Stimulated activated CD8-positive, alpha-beta memory T cell treated with anti-CD3 and anti-CD28 coated beads, Interleukin-4, amount 100 ng/mL, for 24 hours (primary cell): ENCODE measurements at regions not wholly inside any gene's neighbourhood (a gene's known extent, or its start where the extent isn't known, plus 50 kb on each side); places are given as distances from the start of the nearest gene placed in this dataset.

Source experiments
- DNase-seq: peaks from one replicate; pipeline ENCODE4 v3.0.0-alpha.2; 2020; ENCODE audit warnings: low read depth

DNA sequence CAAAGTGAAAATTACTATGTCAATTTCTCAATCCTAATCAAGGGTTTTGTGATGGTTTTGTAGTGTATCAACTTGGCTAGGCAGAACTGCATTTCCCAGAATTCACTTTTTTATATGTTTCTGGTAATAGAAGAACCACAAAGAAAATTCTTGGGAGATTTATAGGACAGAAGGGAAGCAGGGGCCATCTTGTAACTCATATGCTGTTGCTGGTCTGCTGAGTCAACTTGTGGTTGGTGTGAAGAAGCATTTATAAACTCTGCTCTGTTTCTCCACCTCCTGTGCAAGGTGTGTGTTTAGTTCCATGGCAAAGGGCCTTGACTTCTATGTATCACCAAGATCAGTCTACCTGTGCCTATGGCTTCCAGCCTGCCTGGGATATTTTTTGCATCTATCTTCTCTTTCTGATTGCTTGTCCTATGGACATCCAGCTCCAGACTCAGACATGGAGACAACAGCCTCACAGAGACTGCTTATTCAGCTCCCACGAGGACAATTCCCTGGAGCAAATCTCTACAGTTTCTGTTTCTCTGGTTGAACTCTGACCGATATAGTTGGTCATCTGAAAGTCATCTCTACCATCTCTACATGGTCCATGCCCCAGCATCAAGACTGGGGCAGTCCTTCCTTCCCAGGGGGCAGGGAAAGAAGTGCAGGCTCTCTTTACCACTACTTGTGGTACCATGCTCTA, 364.3 kb upstream of the DDHD1 start:
- no peak for DNase-seq

DNA sequence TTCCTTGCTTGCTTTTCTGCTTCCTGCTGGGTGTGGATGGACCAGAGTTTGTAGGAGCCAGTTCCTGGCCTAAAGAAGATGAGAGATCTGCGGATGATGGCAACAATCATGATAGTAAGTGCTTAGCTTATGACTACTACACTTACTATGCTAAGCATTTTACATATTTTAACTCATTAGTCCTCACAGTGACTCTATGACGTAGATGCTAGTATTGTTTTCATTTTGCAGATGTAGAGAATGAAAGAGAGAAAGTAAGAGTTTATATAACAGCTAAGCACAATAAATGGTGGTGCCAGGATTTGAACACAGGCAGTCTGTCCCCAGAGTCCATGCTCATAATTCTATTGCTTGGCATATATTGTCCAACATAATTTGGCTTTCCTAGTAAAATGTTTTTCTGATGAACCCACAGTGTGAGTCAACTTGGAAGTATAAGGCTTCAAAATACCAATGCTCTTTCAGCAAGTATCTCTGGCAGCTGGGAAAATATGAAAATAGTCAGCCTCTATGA, 363.2 kb upstream of the DDHD1 start:
- DNase-seq, result no peak

DNA sequence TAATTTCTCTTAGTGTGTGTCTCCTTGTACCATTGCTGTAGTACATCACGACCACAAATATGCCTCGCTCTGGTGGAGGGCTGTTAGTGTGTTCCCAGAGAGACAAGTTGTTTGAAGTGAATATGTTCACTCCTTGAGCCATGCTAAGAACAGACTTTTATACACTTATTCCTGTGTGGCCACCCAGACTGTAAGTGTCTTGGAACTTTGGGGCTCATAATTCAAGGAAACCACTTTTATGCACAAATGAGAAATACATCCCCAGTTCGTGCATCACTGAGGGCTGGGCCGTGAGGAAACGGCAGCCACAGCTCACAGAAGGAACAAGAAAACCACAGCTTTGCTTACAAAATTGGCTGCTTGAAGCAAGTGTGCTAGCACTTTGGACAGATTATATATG, 362.2 kb upstream of the DDHD1 start:
- DNase-seq, result no peak

DNA sequence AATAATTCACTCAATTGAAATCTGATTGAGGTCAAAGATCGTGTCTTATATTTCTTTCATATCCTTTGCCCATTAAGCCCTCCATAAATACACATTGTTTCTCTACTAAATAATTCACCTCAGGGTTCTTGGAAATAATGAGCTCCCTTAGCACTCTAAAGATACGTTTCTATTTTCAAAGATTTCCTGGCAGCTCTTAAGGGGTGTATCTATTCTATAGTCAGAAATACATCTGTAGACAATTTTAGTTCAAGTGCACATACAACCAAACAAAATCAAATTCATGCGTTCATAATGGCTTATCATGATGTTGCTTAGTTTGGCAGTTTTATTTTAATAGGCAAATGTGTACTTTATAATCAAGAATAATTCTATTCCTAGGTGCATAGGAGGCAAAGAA, 361.1 kb upstream of the DDHD1 start:
- DNase-seq, result no peak

DNA sequence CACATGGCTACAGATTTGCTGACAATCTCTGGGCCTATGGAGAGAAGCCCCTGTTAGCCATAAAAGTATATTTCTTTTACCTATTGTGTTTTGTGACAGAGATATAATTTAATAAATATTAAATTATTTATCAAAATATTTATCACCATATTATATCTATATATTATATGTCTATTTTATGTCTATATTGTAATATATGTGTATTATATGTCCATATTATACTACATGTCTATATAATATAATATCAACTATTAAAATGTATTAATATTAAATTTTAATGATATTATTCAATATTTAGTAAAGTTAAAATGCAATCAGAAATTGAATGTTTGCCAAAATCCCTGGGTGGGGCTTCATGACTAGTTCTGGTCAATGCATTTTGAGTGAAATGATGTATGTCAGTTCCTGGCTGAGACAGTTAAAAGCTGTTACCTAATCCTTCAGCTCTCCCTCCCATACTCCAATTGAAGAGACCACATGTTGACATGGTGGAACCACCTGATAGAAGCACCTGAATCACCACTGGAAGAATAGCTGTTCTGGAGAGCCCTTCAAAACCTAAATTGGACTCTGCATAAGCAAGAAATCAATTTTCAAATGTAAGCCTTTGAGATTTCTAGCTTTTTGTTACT, 357.3 kb upstream of the DDHD1 start:
- no peak for DNase-seq

DNA sequence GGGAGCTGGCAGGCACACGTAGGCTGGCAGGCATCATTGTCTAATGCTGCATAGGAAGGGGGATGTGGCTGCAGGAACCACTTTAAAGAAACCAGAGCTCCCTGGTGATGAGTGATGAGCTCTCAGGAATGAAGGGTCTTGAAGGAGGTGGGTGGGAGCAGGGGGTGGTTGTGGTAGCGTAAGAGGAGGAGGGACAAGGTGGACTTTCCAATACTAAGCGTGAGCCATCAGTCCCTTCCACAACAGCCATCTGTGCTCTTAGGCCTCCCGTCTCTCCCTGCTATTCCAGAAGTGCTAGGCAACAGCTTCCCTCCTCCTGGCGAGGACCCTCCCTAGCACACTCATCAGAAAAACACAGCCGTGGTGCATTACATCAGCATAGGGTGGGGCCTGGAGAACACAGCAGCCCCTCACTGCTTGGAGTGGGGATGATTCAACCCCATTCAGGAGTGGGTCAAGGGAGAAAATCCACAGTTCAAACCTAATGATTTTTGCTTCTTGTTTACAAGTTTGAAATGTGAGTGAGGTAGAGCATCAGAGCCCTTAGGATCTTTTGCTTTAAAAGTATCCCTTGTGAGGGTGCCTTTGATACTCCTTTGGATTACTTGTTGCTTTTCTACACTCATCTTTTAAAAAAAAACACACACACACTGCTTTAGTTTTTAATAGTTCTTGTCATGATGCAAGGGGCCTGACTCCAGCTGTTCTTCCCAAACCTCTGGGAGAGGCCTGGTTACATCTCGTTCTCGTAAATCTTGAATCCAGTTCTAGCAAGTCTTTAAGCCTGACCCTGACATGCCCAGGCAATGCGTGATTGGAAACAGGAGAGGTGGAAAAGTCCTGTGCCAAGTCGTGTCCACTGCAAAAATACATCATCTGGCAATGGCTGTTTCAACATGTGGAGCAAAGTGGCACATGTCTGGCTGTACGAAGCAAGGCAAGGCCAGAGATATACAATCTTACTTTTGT, 356.4 kb upstream of the DDHD1 start:
- DNase-seq, result no peak

DNA sequence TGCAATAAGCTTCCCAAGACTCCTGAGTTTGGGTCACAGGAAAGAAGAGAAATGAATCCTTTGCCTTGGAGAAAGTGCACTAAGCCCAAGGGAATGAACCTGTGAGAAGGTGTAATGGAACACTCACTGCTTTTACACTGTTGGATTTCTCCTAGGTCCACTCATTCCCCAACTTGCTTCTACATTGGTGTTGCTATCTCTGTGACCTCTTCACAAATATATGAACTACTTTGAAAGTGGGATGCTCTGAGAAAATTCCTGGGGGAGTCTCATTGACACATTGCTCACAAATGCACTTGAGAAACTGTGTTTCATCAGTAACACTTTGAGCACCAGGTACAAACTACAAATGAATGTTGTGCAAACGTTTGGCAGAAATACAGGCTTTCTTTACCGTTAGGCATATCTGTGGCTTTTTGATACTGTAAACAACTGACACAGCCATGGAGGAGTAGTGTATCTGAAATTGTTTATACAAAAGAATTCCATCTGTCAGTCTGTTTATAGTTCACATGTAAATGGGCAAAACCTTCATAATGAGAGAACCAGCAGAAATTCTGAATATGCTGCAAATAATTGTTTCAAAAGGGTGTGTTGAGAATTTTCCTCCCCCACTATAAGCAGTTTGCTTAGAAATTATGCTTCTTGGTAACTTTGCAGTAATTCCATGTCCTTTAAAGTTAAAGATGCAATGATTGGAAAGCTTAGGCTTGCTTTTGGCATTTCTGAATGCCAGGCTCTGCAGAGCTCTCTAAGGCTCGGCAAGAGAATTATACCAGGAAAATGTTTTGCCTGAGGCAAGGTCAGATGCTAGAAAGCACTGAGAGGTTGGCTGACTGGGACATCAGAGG, 348.5 kb upstream of the DDHD1 start:
- DNase-seq, result no peak

DNA sequence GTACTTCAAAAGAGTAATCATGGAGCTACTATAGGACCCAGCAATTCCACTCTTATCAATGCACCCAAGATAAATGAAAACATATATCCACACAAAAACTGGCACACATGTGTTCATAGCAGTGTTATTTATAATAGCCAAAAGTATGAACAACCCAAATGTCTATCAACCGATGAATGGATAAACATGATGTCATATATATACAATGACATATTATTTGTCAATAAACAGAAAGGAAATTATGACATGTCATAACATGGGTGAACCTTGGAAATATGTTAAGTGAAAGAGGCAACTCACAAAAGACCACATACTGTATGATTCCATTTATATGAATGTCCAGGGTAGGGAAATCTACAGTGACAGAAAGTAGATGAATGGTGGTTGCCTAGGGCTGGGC, 347.1 kb upstream of the DDHD1 start:
- no peak for DNase-seq

DNA sequence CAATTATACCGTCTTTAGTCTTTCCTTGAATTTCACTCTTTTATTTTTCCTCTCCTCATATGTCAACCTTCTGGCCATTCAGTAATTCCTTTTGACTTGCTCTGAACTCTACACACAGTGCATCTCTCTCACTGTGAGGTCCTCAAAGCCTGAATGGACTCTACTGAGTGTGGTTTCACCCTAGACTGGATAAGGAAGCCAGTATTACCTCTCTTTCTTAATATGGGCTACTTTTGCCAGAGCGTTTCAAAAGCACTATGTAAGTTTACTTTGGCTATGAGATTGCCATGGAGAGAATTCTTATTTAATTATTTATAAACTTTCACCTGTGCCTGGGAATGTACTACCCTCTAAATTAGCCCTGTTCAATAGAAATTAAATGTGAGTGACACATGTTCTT, 343.5 kb upstream of the DDHD1 start:
- no peak for DNase-seq

DNA sequence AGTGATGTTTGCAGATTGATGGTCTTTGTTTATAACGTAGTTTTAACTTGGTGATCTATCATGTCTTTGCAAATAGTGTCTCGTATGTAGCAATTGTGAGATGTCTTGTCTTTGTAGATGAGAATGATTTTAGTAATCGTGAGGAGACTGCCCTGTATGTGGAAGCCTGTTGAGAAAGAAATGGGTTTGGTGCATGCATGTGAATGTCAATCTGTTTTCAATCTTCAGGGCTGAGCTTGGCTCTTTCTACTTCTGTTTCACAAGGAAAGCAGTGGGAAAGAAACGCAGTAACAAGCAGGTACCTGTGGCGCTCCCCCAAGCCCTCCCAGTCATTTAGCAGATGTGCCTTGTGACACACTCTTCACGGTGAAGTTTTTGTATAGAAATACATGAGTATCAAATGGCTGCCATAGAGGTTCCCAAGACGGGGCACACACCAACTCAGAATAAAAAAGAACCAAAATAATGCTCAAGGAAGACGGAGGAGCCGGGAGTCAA, 342.8 kb upstream of the DDHD1 start:
- DNase-seq, result no peak

DNA sequence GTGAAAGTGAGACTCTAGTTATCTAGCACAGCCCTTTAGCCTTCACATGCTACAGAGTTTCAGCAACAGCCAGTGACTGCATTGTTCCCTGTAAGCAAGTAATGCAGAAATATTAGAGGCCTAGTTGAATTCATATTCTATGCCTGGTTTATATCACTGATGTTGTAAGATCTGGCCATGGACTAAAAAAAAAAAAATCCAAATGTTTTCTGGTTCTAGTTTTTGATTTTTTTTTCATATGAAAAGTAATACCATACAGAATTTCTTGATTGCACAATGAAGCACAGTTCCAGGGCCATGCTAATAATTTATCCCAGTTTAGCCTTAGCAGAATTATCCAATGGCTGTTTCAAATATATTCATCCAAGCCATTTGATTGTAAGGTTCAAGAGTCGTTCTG, 341.5 kb upstream of the DDHD1 start:
- no peak for DNase-seq

DNA sequence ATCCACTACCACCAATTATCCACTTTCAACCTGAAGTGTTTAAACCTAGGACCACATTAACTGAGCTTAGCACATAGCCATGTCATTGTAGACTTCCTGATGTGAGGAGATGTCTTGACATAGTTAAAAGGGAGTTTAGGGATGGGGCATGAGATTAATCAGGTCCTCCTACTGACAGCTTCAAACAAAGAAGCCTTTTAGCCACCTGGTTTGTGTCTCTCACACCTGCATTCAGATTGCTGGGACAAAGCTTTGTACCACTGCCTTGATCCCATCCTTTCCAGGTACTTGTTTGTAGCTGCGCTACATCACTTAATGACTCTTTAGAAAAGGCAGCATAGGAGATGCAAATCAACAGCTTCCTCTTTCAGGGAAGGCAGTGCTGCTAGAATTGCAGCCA, 340.7 kb upstream of the DDHD1 start:
- no peak for DNase-seq

DNA sequence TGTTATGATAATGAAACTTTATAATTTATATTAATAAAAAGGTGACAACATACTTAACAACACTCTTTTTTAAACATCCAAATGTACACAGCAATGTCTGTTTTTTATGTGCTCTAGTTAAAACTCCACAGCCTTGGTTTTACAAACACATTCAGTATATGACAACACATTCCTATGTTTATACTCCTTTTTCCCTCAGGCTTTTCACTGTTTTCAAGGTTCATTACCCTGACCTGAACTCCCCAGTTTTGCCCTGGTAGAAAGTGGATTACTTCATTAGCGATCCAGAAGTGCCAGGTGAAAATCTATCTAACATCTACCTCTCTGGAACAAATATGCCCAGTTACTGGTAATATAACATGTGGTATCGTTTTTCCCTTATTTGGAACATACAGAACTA, 340.2 kb upstream of the DDHD1 start:
- DNase-seq, result no peak

DNA sequence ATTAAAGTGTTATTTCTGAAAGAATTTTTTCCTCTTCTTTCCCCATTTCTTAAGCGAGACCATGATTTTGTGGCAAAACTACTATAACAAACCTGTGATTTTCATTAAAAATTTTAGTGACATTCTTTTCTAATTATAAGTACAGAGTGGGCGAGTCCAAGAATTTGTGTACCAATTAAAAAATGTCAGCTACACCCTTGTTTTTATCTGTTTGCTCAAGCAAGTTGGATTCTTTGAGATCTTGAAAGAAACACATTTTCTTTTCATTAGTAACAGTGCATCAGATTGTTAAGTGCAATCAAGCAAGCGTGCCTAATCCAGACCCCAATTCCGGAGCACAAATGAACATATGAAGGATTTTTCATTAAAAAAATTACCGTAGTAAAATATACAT, 338.8 kb upstream of the DDHD1 start:
- no peak for DNase-seq

DNA sequence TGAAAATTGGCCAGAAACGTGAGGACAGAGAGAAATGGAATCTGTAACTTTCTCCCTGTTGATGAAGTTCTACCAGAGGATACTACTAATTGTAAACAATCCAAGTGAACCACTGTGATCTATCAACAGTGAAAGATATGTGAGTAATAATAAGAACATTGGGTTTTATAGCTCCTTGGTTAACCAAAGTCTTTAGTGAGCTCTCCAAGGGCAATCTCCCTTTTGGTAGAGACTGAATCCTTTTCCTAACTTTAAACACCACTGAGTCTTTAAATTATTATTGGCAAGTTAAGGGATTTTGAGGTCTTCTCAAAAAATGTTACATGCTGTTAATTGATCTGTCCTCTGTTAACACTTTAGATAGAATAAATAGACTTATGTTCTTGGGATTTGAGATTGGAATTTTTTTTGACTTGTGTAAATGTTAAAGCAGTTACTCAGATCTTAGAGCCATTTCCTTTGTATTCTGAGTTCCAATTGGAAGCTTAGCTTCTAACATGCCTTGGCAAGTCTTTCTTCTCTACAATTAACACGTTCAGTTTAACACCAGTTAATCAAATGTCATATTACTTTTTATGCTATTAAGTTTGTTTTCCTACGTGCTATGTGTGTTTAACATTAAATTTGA, 338.2 kb upstream of the DDHD1 start:
- DNase-seq, result no peak

DNA sequence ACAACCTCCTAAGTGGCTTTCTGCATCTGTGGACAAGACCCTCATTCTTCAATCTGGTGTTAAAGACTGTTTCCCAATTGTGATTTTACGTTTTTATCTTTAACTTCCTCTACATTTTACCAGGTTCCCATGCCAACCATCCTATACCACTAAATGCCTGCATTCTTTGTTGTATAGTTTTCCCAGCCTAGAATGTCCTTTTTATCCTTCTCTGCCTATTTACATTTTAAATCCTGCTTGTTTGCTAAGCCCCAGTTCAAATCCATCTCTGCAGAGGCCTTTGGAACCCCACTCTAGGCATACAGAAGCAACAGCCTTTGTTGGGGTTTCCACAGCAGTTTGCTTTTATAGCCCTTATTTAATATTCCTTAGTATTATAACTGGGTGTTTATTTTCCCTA, 325.1 kb upstream of the DDHD1 start:
- DNase-seq, result no peak

DNA sequence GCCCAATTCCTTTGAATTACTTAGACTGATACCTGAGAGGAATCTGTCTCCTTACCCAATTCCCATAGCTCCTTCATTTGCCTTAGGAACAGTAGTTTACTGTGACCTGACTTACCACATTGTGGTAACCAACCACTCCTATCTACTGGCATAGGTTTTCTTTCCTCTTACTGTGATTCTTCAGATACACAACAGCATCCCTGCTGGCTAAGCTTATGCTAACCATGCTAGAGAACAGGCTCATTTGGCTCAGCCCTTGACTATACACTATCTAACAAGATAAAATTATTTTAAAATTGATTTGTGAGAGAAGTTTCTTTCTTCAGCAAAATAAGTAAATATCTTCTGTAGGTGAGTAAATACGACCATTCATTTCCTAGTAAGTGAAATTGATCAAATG, 320.4 kb upstream of the DDHD1 start:
- no peak for DNase-seq

DNA sequence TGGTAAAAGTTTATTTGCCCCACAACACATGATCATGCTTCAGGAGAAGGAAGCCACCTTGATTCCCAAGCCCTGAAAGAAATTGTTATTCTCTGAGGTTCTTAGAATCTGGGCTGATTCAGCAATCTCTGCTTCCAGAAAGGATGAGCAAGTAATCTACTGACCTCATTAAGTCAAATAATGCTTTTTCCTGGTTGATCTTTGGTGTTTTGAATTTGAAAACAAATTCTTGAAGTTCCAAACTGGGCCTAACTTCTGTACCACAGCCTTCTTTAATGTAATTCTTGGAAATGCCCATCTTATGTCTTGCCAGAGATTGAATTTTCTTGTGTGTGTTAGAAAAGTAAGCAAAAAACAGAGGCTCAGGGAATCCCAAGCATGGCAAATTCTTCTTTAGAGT, 319.2 kb upstream of the DDHD1 start:
- no peak for DNase-seq

DNA sequence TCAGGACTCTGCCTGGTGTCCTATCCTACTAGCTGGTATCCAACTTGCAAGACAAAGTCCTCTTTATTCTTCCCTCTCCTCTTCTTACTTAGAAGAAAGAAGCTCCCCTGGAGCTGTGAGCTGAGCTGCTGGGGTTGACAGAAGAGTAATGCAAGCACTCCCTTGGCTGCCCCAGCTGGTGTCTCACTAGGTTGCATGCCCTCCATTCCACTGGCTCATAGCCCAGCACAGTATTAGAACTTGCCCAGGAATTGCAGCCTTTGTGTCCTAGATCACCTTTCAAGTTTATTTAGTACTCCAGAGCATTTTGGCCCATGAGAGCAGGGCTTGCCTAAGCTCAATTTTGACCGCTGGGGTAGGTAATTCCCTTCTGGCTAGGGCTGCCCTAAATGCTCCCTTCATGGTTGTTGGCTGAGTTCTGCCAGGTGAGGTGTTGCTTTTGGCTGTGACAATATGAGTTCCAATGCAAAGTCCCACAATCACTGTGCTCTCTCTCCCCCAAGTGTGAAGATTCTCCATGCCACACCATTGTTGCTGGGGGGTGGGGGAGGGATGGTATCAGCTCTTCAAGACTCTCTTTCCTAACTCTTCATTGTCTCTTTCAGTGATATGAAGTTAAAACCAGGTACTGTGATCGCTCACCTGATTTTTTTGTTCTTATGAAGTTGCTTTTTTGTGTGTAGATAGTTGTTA, 317.4 kb upstream of the DDHD1 start:
- DNase-seq, result no peak

DNA sequence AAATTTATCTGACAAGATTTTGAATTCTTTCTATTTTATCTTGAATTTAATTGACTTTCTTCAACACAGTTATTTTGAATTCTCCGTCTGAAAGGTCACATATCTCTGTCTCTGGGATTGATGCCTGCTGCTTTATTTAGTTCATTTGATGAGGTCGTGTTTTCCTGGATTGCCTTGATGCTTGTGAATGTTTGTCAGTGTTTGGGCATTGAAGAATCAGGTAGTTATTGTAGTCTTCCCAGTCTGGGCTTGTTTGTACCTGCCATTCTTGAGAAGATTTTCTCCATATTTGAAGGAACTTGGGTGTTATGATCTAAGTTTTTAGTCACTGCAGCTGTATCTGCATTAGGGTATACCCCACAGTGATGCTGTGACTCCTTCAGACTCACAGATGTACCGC, 315.8 kb upstream of the DDHD1 start:
- DNase-seq, result no peak

DNA sequence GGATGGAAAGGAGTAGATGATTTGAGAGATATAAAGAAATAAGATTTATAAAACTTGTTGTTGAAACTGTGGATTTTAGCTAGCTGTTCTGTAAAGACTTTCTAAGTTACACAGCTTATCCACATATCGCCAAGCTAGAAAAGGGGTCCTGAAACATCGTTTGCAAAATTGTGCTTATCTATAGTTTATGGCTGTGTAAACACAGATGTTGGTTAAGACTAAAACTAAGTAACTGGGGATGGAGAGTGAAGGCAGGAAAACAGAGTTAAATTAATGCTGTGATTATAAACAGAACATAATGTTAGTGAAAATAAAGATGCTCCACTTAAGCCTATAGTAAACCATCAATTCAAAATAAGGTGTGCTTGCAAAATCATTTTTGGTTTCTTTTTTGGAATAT, 311.3 kb upstream of the DDHD1 start:
- no peak for DNase-seq
